Esophagus squamous epithelium (tissue), 5 donors: ENCODE measurements at regions not wholly inside any gene's neighbourhood (a gene's known extent, or its start where the extent isn't known, plus 50 kb on each side); places are given as distances from the start of the nearest gene placed in this dataset.
"Not testable (repeated sequence)": the region's sequence is repeated elsewhere in the genome, so short reads cannot be mapped to it uniquely, and the experiment has no call there.

Experiments
- DNase-seq: peaks from one replicate; lab custom pipeline; 2025; lab: John Stamatoyannopoulos, UW
- H3K27ac ChIP-seq, 4 donors: fragments of 200-600 bp; sonication (generic); one replicate each; pipeline ENCODE4 v1.5.1; 2016 to 2019; ENCODE audit warnings: mild to moderate bottlenecking in 1 of 4
- H3K27me3 ChIP-seq, 4 donors: fragments of 200-600 bp; sonication (generic); 1 replicate in 3 of 4; 2 replicates in 1 of 4; pipeline versions ENCODE4 v1.5.1 to v1.6.0; 2017 to 2021; ENCODE audit warnings: antibody characterized with exemption in 1 of 4
- H3K36me3 ChIP-seq, 3 donors: fragments of 200-600 bp; sonication (generic); one replicate each; pipeline ENCODE4 v1.5.1; 2016 to 2019
- H3K4me1 ChIP-seq, 3 donors: fragments of 200-600 bp; sonication (generic); one replicate each; pipeline ENCODE4 v1.5.1; 2017 to 2019
- H3K4me3 ChIP-seq, 4 donors: fragments of 200-600 bp; sonication (generic); 1 replicate in 3 of 4; 2 replicates in 1 of 4; pipeline ENCODE4 v1.5.1; 2016 to 2019; ENCODE audit warnings: mild to moderate bottlenecking in 2 of 4, moderate library complexity in 1 of 4
- H3K9me3 ChIP-seq, 3 donors: fragments of 200-600 bp; sonication (generic); one replicate each; pipeline ENCODE4 v1.5.1; 2016 to 2019
- CTCF ChIP-seq, 6 experiments: fragments of 450-650 bp in 4 of 6; fragments of 200-600 bp in 2 of 6; sonication (generic) in 2 of 6; IDR thresholded peaks; one replicate each; pipeline ENCODE4 v1.5.1; 2016 to 2019; ENCODE audit warnings: antibody characterized with exemption in 6 of 6, mild to moderate bottlenecking in 4 of 6, moderate library complexity in 4 of 6
- POLR2A ChIP-seq, 4 donors: fragments of 450-650 bp; IDR thresholded peaks; one replicate each; pipeline ENCODE4 v1.6.1; 2017; ENCODE audit warnings: antibody characterized with exemption in 4 of 4, mild to moderate bottlenecking in 4 of 4, moderate library complexity in 3 of 4
- WGBS, 2 donors: methylation state at CpG; one replicate each; pipeline ENCODE4 v1.1.5; 2018; 5-methylcytosine and 5-hydroxymethylcytosine counted together
- intact Hi-C: fragments of 100-400 bp; cut with DNase I; formaldehyde crosslinking; loops from one replicate; pipeline ENCODE4 v1.15.0; 2022
- donor health status: DM: yes; HTN: yes; CAD: no.

GRCh38 chrX:46152756-46153155 is 392.5 kb downstream of the ZNF674 start:
- no peak overlapping the region for H3K27ac ChIP-seq
- DNase-seq, result no peak
- no CpG with 5 or more reads among the region's 2 CpGs for WGBS, 2 donors
- H3K36me3 ChIP-seq, result no peaks in the 10 kb centered on the region
- TF ChIP-seq POLR2A (IDR thresholded peaks at IDR 0.05), result no peak
- no peak for TF ChIP-seq CTCF (IDR thresholded peaks at IDR 0.05)
- intact Hi-C loops, result no loop called here
- H3K4me1 ChIP-seq, result no peaks in the 10 kb centered on the region
- no peaks in the 10 kb centered on the region for H3K9me3 ChIP-seq
- no peak overlapping the region for H3K4me3 ChIP-seq
- H3K27me3 ChIP-seq, result no peaks in the 10 kb centered on the region

DNA sequence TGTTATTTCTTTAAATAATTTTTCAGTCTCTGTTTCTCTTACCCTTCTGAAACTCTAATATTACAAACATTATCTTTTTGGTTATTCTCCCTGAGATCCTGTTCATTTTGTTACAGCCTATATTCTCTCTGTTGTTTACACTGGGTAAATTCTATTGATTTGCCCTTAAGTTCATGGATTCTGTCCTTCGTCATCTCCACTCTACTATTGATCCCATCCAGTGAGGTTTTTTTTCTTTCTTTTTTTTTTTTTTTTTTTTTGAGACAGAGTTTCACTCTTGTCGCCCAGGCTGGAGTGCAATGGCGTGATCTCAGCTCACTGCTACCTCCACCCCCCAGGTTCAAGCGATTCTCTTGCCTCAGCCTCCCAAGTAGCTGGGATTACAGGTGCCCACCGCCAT is 393.9 kb downstream of the ZNF674 start:
- H3K4me3 ChIP-seq, DNase-seq, H3K27me3 ChIP-seq, H3K36me3 ChIP-seq, H3K9me3 ChIP-seq, intact Hi-C loops, H3K27ac ChIP-seq, H3K4me1 ChIP-seq: not testable (repeated sequence)
- 82 to 100% methylated on average over 1 to 5 of the region's 5 CpGs for WGBS, 2 donors

DNA sequence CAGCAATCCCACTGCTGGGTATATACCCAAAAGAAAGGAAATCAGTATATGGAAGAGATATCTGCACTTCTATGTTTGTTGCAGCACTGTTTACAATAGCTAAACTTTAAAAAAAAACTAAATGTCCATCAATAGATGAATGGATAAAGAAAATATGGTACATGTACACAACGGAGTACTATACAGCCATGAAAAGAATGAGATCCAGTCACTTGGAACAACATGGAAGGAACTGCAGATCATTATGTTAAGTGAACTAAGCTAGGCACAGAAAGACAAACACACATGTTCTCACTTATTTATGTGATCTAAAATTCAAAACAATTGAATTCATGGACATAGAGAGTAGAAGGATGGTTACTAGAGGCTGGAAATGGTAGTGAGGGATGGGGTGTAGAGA is 400.7 kb downstream of the ZNF674 start:
- H3K36me3 ChIP-seq, result no peaks in the 10 kb centered on the region
- no peaks in the 10 kb centered on the region for H3K27me3 ChIP-seq
- H3K9me3 ChIP-seq, result no peaks in the 10 kb centered on the region
- H3K27ac ChIP-seq, result no peak overlapping the region
- TF ChIP-seq POLR2A (IDR thresholded peaks at IDR 0.05) (no peak), CTCF (IDR thresholded peaks at IDR 0.05) (no peak)
- 85 to 89% methylated on average over 1 of the region's 1 CpG for WGBS, 2 donors
- H3K4me3 ChIP-seq, result no peak overlapping the region
- no peaks in the 10 kb centered on the region for H3K4me1 ChIP-seq
- DNase-seq, result no peak
- intact Hi-C loops, result no loop called here

GRCh38 chrX:46140272-46140671 is 404.9 kb downstream of the ZNF674 start:
- Histone ChIP-seq H3K4me3 (no peak overlapping the region), H3K9me3 (no peaks in the 10 kb centered on the region), H3K27ac (no peak overlapping the region), H3K36me3 (no peaks in the 10 kb centered on the region), H3K4me1 (no peaks in the 10 kb centered on the region), H3K27me3 (no peaks in the 10 kb centered on the region)
- whole genome bisulfite sequencing, 2 donors, result 55 to 60% methylated on average over 2 of the region's 2 CpGs
- intact Hi-C loops, result no loop called here
- no peak for DNase-seq
- TF ChIP-seq CTCF (IDR thresholded peaks at IDR 0.05) (no peak), POLR2A (IDR thresholded peaks at IDR 0.05) (no peak)

DNA sequence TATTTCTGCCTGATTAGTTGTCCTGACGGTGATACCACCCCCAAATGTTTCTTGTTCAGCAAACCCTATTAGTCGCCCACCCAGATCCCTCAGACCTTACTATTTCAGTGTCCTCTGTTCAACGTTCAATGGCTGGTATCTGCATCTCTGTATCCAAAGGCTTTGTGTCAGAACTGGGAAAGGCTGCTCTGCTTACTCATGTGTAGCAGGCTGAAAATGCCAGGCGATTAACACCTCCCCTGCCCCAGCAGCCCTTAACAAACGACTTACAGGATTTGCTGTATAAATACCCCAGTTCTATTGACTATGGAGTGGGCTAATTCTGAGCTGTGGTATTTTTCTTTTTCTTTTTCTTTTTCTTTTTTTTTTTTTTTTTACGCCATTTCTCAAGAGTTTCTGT is 415.0 kb downstream of the ZNF674 start:
- H3K4me3 ChIP-seq, result no peak overlapping the region
- no peak for DNase-seq
- WGBS, 2 donors, result 53 to 81% methylated on average over 6 of the region's 6 CpGs

More for the DNA sequence above, 415.0 kb downstream of the ZNF674 start:
- Histone ChIP-seq H3K27ac (no peak overlapping the region), H3K9me3 (no peaks in the 10 kb centered on the region), H3K27me3 (peaks cover 0 to 5% (median 0%) of the 10 kb centered on the region in 4 donors), H3K4me1 (peaks cover 0 to 5% (median 0%) of the 10 kb centered on the region in 3 donors), H3K36me3 (no peaks in the 10 kb centered on the region)
- TF ChIP-seq POLR2A (IDR thresholded peaks at IDR 0.05) (no peak), CTCF (IDR thresholded peaks at IDR 0.05) (no peak)
- intact Hi-C loops, result no loop called here
